NOMO-1 (cell line): ENCODE measurements at regions not wholly inside any gene's neighbourhood (a gene's known extent, or its start where the extent isn't known, plus 50 kb on each side); places are given as distances from the start of the nearest gene placed in this dataset.
"Not testable (repeated sequence)": the region's sequence is repeated elsewhere in the genome, so short reads cannot be mapped to it uniquely, and the experiment has no call there.

ENCODE experiments used
- DNase-seq, 2 experiments: peaks; one replicate each; lab custom pipeline; 2025; ENCODE audit not compliant: unreplicated experiment in 2 of 2; lab: John Stamatoyannopoulos, UW

DNA sequence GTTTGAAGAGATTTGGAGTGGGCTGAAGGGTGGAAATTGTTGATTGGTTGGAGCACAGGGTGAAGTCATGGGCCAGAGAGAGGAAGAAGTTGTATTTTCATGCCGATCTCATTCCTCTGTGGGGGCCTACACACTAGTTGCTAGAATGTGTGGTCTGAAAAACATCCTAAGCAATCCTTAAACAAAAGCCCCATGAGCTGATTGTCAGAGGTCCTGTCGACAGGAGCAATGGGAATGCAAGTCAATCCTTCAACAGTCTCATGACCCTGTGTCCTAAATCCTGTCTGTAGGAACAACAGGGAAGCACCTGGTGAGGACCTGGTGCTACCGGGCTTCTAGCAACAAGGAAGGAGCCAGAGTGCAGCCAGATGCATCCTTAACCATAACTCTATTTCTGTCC is 324.0 kb upstream of the TMEM132C start:
- DNase-seq = no peak

DNA sequence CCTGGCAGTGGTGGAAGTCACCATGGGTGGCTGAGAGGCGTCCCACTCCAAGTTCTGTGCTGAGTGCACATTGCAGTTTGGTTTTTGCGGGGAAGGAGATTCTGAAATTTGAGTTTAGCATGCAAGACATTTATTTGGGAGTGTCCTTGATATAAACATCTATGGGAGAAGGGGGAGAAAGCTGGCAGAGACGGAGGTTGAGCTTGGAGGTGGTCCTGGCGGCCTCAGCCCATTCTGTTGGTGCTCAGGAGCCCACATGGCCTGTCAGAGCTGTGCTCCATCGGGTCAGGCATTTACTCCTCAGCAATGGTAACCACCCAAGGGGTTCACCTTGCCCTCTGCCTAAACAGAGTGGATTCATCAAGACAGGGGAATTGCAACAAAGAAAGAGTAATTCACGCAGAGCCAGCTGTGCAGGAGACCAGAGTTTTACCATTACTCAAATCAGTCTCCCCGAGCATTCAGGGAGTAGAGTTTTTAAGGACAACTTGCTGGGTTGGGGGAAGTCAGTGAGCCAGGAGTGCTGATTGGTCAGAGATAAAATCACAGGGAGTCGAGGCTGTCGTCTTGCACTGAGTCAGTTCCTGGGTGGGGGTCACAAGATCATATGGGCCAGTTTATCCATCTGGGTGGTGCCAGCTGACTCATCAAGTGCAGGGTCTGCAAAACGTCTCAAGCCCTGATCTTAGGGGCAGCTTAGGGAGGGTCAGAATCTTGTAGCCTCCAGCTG is 323.3 kb upstream of the TMEM132C start:
- no peak for DNase-seq

DNA sequence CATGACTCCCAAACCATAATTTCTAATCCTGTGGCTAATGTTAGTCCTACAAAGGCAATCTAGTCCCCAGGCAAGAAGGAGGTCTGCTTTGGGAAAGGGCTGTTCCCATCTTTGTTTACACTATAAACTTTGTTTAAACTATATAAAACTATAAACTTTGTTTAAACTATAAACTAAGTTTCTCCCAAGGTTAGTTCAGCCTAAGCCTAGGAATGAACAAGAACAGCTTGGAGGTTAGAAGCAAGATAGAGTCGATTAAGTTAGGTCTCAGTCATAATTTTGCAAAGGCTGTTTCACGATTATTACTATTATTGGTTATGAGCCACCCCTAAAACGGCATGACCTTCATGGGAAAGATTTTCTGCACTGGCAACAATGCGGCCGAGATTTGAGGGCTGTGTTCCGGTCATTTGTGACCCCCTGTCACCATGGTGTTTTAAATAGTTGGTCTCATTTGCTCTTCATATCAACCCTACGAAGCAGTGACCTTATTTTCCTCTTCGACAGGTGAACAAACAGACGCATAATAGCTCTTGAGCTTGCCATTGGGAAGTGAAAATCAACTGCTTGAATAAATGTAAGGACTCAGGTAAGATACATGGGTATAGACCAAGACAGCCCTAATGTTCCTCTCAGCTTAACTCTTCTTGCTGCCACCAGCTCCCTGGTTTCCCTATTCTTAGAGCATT is 322.6 kb upstream of the TMEM132C start:
- DNase-seq = no peak

DNA sequence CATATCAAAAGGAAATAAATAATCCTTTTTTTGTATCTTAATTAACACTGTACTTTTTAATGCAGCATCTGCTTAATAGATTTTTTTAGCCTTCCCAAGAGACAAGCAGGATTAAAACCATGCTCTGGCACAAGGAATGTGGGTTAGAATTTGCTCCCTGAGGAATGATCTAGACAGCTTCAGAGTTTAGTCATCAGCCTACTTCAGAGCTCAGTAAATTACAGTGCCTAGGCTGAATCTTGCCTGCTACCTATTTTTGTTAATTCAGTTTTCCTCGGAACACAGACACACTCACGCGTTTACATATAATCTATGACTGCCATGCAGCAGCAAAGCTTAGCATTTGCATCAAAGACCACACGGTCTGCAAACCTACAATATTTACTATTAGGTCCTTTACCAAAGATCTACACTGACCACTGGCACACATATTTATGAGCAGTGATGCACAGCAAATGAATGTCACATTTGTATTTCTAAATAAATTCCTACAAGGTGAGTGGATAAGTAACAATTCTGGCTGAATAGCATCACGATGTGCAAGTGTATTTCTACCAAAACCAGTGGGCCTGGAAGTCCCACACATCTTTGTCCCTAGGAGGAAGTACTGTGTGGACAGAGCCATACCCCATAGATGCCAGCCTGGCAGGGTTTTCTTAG is 309.8 kb upstream of the TMEM132C start:
- DNase-seq = no peak

DNA sequence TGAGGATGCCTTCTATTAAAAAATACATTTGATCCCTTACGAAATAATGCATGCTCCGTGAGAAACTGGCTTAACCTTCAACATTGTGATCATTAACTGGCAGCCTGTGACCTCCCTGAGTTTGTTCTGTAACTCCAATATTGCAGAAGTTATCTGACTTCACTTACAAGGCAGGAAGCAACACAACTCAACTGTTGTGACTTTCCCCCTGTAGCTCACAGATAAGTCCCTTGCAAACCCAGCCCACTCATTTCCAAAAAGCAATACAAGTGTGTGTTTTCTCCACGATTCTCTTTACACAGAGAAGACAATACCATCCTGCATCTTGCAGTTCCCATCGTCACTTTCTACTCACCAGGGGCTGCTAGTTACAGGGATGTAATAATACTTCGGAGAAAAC is 304.7 kb upstream of the TMEM132C start:
- no peak for DNase-seq

DNA sequence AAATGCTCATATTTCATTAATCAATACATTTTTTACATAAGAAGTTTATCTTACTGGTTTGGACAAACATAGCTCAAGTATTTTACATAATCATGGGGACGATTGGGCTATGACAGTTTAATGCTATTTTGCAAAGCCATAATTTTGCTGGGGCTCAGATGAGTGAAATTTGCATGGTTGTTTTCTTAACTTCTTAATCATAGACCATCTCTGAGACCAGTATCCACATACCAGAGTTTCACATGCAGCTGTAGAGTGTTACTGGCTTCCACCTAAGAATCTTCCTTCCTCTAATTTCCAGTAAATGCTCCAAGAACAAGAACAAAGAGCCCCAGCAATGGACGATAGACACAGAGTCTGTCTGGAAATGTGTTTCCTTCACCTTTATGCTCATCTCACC is 303.0 kb upstream of the TMEM132C start:
- no peak for DNase-seq

DNA sequence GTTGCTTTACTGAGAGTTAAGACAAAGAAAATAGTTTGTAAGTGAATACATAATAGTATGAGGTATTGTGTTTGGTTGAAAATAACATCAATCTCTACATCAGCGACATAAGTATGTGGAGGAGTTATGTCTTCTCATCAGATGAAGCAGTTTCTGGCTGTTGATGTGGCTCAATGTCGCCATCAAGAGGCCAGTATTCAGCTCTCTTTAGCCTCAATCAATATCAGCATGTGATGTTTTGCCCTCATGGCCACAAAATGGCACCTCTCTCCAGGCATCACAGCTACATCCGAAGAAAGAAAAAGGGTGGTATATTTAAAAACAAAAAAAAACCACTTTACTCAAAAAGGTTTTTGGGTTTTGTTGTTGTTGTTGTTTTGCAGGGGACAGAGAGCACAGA is 302.3 kb upstream of the TMEM132C start:
- DNase-seq = no peak

DNA sequence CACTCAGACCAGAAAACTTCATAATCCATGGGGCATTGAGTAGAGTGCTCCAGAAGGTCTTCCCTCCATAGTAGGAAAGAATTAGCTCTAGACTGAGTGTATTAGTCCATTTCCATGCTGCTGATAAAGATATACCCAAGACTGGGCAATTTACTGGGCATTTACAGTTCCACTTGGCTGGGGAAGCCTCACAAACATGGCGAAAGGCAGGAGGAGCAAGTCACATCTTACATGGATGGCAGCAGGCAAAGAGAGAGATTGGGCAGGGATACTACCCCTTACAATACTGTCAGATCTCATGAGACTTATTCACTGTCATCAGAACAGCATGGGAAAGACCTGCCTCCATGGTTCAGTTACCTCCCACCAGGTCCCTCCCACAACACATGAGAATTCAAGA is 300.6 kb upstream of the TMEM132C start:
- no peak for DNase-seq

DNA sequence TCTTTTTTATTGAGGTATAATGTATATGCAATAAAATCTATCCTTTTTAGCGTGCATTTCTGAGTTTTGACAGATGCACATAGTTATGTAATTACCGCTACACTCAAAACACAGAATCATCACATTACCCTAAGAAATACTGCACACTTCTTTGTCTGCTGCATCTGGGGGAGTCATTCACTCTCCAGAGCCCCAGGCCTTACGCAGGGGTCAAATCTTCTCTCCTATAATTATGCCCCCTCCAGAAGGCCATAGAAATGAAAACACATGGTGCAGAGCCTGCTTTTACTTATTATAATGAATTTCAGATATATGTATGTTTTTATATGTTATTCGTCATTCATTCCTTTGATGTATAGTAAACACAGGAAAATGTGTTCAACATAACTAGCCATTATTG is 296.5 kb upstream of the TMEM132C start:
- DNase-seq = no peak

DNA sequence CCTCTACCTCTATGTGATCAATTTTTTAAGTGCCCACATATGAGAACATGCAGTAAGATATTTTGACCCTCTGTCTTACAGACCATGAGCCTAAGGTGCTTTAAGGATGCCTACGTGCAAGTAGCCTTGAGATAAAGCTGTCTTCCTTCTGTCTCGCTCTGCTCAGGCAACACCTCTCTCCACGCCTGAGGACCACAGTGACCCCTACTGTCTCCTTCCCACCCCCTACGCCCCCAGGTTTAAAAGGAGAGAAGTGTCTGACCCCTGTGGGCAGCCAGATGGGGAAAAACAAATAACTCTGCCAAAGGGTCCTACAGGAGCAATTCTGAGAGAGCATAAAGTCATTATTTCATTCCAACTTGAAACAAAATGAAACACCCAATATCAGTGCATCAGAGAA is 286.4 kb upstream of the TMEM132C start:
- DNase-seq = no peak

DNA sequence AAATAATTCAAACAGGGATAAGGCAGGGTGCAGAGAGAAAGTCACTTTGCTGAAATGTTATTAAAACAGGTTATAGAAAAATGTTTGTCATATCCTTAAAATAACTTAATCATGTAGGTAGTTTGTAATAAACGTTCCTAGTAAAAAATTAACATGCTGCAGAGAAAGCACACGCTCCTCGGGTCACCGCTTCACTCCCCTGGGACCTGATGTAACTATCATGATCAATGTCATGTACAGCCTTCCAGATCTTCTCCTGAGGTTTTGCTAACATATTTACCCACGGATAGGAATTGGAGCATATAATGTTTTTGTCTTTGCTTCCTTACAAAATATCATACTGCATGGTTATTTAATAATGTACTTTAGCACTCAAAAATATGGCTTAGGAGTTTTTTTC is 285.1 kb upstream of the TMEM132C start:
- DNase-seq = no peak

DNA sequence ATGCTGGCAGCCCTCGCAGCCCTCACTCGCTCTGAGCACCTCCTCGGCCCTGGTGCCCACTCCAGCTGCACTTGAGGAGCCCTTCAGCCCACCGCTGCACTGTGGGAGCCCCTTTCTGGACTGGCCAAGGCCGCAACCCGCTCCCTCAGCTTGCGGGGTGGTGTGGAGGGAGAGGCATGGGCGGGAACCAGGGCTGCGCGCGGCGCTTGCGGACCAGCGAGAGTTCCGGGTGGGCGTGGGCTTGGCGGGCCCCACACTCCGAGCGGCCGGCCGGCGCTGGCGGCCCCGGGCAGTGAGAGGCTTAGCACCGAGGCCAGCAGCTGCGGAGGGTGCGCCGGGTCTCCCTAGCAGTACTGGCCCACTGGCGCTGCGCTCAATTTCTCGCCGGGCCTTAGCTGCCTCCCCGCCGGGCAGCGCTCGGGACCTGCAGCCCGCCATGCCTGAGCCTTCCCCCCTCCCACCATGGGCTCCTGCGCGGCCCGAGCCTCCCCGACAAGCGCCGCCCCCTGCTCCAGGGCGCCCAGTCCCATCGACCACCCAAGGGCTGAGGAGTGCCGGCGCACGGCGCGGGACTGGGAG is 283.7 kb upstream of the TMEM132C start:
- not testable (repeated sequence) for DNase-seq

DNA sequence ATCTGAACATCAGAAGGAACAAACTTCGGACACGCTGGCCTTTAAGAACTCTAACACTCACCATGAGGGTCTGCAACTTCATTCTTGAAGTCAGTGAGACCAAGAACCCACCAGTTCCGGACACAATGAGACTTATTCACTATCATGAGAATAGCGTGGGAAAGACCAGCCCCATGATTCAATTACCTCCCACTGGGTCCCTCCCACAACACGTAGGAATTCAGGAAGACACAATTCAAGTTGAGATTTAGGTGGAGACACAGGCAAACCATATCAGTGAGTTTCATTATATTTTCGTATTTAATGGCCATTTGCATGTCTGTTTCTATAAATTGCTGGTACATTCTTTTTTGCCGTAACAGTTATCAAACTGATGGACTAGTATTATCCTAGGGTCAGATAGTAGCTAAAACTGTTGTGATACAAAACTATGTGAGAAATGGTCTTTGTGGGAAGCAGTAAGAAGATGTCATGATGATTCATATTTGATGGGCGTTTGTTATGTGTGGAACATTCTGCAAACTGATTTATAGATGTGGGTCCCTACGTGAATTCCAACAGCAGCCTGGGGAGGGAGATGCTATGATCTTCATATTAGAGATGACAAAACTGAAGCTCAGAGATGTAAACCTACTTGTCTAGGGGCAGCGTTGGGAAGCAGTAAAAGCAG is 282.4 kb upstream of the TMEM132C start:
- DNase-seq = no peak

DNA sequence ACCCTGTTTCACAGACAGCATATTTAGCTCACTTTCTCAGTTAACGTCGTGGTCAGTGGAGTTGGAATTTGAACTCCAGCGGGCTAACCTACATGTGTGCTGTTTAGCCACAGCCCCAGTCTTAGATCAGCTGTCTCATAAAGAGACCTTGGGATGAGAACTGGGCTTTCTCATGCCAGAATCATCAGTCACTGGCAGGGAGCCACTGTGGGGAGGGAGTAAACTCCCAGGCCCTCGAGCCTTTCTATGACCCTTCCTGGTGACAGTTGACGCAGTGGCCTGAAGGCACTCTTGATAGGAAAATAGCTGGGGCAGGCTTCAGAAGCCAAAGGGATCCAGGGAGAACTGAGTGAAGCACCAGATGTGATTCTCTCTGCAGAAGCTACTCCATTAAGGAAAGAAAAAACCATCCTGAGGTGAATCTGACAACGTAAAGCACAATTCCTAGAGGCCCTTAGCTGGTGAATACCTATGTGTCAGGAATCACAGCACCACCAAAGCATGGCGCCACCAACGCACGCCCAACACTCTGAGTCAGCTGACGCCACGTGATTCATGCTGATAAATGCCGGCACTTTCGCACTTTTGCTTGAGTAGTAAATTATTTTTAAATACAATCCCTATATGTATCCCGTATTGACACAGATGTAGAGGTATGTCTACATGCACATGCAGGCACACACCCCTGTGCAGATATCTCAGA is 279.6 kb upstream of the TMEM132C start:
- DNase-seq = no peak

DNA sequence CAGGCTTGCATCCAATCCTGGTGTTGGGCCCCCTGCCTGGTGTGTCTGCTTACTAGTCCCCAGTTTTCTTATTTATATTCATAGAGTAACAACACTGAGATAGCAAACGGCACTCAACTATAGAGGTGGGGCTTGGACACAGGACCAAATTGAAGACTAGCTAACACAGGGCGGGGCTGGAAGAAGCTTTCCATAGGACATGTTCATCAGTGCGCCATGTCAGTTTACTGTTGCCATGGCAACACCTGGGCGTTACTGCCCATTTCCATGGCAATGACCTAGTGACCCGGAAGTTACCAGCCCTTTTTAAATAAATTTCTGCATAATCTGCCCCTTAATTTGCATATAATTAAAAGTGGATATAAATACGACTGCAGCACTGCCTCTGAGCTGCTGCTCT is 275.5 kb upstream of the TMEM132C start:
- DNase-seq = no peak

DNA sequence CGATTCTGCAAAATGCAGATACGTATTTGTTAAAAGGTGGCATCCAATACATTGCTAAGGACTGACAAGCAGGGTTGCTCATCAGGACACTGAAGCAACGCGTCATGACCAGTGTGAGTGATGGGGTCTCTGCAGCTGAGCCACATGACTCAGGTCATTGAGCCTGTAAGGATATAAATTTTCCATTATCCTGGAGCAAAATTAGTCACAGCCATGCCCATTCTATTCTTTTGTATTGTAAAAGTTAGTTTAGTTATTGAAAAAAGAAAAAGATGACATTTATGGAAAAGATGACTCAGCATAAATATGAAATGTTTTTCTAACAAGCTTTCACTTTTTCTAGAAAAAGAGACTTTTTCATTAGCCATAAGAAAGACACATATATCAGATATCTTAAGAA is 268.0 kb upstream of the TMEM132C start:
- DNase-seq = no peak

DNA sequence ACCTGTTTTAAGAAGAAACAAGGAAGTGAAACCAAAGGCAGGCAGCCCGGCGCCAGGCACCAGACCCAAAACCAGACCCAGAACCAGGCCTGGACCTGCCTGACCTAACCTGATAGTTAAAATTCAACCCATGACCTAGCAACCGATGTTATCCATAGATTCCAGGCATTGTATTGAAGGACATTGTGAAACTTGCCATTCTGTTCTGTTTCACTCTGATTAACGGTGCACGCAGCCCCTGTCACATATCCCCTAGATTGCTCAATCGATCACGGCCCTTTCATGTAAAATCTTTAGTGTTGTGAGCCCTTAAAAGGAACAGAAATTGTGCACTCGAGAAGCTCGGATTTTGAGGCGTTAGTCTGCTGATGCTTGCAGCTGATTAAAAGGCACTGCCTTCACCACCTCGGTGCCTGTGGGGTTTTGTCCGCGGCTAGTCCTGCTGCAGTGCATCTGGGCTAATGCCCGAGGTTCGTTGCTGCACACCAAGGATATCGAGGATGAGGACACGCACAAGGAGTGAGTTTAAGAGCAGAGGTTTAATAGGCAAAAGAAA is 262.5 kb upstream of the TMEM132C start:
- no peak for DNase-seq

DNA sequence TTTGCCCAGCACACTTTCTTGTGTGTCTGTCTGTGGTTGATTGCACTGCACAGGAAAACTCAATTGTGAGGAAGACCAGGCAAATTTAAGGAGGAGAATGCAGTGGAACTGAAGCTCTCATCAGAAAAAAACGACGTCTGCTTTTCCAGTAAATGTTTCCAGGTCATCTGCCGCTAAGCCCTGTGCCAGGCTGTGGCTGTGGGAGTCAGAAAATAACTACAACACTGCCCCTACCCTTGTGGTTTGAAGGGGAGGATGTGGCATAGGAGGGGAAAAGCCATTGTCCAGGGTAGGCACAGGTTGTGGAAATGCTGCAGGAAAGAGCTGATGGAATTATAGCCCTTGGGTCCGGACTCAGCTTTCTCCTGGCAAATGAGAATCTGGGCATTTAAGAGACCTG is 259.7 kb upstream of the TMEM132C start:
- DNase-seq = no peak

DNA sequence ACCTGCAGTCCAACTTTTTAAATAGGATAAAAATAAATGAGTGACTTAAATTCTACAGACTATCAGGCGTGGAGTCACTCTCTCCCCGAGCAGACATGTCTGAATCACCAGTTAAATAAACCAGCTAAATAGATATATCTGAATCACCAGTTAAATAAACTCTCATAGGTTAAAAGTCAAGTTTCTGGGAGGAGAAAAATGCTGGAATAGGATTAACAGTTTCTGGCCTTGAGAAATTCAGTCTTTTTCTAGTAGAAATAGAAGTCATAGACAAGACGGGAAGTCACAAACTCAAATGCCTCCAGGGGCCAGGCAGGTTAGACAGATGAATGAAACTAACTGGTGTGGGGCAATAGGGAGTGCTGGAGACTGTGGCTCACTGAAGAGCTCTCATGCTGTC is 258.6 kb upstream of the TMEM132C start:
- DNase-seq = no peak

DNA sequence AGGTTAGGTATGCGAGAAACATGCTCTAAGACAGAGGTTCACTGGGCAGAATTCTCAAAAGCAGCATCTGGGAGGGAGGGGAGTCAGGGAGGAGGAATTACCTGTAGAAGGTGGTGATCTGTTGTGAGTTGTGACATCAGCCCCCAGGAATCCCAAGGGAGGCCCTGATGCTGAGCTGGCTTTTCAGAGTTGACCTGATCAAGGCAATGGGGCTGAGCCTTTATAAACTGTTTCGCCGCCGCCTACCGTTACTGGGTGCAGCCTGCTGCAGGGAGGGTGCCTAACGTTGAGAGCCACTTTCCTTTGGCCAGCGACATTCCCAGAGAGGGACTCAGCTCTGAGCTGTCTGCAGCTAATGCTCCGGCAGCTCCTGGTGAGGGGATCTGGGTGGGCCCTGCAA is 257.9 kb upstream of the TMEM132C start:
- no peak for DNase-seq
